Stimulated activated CD4-positive, alpha-beta T cell treated with anti-CD3 and anti-CD28 coated beads, TNF-alpha, amount 100 ng/mL, for 48 hours (primary cell): ENCODE measurements at regions not wholly inside any gene's neighbourhood (a gene's known extent, or its start where the extent isn't known, plus 50 kb on each side); places are given as distances from the start of the nearest gene placed in this dataset.

ENCODE experiments used
- DNase-seq, 3 donors: peaks; one replicate each; pipeline ENCODE4 v3.0.0-alpha.2; 2020; ENCODE audit warnings: low read depth in 3 of 3

DNA sequence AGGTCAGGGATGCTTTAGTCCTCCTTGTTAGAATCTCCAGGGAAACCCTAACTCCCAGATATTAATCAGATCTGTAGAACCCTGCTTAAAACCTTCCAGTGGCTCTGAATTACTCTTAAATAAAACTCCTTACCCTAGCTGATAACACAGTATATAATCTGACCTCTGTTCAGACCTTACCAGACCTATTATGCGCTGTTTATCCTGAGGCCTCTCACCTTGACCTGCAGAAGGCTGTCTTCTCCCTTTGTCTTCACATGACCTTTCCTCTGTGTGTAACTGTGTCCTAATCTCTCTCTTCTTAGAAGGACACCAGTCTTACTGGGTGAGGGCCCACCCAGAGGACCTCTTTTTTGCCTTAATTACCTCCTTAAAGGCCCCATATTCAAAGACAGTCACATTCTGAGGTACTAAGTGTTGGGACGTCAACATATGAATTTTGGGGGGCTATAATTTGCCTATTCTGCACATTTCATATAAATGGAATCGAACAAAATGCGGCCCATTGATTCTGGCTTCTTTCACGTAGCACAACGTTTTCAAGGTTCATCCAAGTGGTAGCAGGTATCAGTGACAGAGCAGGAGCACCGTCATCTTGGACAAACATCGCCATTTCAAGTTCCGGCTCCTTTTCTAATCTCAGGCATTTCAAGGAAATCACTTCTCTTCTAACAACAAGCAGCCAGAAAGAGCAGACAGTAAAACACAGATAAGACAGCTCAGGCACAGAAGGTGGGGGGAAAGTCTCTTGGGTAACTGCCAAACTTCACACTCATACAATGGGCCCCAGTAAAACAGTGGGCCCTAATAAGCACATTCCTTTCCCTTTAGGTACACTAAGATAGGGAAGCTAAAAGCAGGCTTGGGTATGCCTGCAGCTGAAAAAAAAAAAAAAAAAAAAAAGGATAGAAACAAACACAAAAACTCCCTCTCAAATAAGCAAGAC is 200.2 kb upstream of the NUDT4 start:
- no peak for DNase-seq

DNA sequence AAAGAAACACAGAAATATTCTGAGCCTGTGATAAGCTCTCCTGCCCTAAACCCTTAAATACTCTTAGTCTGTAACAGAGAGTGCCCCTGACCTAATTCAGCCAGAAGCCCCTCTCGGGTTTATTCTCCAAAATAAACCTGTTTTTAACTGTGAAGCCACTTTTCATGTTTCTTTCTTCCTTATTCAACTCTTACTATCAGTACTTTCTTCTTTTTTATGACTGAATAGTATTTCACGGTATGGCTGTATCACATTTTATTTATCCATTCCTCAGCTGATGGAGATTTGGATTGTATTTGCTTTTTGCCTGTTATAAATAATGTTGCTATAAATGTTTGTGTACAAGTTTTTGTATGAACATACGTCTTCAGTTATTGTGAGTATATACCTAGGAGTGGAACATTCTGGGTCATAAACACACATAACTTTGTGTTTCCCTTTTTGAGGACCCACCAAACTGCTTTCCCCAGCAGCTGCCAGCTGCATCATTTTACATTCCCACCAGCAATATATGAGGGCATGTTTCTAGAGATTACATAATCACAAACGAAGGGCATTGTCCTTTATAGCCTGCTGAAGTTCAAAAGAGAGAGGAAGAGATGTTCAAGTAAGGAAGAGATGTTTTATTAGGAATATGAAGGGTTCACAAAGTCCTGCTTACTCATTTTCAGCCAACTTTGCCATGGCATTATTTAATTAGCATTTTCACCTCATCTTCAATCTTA is 199.4 kb upstream of the NUDT4 start:
- DNase-seq, result no peak

DNA sequence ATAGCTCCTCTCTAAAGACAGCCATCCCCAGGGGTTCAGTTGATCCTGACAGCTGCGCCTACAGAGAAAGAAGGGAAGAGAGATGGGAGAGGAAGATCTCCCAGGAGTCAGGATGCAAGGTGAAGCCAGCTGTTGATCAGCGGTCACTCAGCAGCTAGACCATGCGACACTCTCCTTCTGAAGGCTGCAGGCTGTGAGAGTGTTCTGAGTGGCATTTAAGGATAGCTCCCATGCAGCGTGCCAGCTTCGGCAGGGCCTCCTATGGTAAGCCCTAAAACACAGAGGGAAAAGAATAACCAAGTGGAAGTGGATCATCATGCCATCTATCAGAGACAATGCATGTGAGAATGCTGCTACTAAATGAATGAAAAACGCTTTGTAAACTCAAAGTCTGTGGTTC is 197.9 kb upstream of the NUDT4 start:
- no peak for DNase-seq

DNA sequence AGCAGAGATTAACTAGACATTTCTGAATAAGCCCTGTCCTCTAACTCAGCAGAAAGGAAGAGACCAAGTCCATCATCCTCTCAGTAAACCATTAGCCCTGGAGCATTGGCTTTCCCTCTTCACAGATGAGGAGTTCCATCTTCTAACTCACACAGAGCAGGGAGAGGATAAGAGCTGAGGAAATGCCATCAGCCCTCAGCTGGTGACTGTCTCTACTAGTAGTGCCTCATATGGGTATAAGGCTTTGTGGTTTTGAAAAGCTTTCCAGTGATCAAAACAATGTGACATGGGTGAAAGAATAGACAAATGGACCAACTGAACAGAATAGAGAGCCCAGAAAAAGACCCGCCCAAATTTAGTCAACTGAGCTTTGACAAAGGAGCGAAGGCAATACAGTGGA is 197.2 kb upstream of the NUDT4 start:
- DNase-seq, result no peak

GRCh38 chr12:93181409-93181965 is 196.2 kb upstream of the NUDT4 start:
- no peak for DNase-seq

GRCh38 chr12:93183940-93184671 is 193.6 kb upstream of the NUDT4 start:
- no peak for DNase-seq

DNA sequence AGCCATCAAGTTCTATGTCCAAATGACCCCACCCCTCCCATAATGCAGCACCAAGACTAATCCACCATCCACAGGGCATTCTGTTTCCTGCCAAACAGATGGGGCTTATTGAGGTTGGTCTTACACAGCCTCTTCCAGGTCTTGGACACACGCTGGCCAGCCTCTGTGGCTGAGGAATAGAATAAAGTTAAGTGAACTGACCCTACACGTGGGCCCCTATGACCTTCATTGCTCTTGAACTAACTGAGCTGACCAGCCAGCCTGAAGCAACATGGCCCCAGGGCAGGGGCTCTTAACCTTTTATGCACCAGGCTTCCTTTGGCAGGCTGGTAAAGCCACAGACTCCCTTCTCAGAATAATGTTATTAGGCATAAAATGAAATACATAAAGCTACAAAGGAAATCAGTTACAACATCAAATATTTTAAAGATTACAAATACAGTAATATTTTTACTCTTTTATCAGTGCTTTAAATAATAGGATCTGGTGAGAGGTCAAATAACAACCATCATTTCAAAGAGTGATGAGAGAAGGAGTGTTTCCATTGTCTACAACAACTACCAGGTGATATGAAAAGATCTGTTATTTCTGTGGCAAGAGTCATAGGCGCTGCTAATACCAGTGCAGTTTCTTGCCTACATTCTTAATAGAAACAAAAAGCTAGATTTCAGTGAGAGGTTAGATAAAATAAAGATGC is 192.9 kb upstream of the NUDT4 start:
- DNase-seq, result no peak

DNA sequence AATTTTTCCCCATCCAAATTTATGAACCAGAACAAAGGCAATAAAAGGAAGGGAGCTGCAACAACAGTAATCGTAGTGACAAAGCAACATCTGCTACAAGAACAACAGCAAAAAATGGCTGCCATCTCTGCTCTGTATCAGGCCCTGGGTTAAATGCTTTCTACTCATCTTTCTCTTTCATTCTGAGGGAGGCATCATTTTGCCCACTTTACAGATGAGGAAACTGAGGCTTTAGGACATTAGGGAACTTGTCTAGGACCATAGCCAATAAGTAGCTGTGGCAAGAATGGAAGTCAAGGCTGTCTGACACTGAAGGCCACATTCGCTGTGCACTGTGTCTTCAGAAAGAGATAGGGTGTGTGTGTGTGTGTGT is 192.4 kb upstream of the NUDT4 start:
- DNase-seq, result no peak

DNA sequence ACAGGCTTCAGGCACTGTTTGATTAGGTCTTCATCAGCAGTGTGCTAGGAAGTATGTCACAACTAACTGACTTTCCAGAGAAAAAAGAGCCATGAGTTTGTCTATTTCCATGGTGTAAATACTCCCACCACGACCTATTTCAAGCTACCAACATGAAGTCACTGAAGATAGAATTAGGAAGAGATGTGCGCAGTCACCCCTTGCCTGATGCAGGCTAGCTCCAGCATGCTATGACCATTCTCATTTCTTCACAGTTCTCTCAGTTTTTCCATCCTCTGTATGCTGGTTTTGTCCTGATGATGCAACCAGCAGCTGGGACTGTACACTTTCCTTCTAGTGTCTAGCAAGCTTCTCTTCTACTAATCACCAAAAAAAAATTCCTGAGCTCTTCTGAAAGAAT is 191.6 kb upstream of the NUDT4 start:
- DNase-seq, result no peak

- no peak for DNase-seq
Observed at GRCh38 chr12:93186621-93187020, 191.1 kb upstream of the NUDT4 start.

DNA sequence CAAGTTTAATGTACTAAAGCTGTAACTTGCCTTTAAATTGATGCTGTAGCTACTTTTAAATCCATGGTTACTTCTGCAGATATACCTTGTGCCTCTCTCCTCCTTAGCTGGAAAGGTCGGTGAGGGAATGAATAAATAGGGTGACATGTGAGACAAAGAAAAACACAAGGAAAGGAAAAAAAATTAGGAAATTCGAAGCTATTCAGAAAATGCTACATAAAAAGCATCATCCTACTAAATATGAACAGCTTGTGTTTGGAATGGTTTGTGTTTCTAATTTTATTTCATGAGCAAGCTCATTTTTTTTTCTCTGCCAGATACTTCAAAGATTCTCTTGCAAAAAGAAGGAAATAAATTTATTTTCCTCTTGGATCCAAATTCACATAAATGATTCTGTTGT is 186.3 kb upstream of the NUDT4 start:
- DNase-seq, result no peak

GRCh38 chr12:93191956-93192355 is 185.8 kb upstream of the NUDT4 start:
- no peak for DNase-seq

GRCh38 chr12:93192878-93193277 is 184.8 kb upstream of the NUDT4 start:
- no peak for DNase-seq

DNA sequence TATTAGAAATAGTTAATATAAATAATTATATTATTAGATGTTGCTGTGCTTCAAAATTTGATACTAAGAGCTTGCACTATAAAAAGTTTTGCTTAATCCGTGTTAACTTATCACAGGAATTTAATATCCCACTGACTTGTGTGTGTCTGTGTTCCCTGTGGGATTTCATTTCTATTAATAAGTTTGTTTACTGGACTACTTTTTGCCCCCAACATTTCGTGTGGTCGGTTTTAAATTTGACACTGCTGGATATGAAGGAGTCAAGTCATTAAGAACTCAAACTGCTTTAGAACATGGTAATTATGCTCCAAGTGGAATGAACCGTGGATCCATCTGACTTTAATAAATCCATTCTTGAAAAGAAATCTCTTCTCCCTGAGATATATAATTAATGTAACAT is 182.2 kb upstream of the NUDT4 start:
- no peak for DNase-seq

DNA sequence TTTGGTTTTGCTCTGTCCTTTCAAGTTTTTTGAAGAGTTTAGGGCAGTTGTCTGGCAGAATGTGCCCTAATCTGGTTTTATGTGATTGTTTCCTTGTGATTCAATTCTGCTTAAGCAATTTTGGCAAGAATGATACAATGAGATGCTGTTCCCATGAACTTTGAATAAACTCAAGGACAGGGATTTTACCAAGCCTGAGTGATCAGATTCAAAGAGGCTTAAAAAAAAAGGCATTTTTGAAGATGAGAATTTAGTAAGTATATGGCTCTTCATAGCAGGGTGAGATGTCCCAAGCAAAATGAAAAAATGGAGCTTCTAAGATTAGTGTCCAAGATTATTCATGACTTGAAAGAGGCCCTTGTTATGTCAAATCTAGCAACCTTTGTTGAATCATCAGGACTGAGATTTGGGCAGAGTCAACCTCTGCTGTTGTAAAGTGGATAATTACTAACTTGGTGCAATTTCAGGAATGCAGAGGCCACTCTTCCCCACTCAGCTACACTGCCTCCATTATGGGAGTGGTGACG is 180.6 kb upstream of the NUDT4 start:
- DNase-seq, result no peak

DNA sequence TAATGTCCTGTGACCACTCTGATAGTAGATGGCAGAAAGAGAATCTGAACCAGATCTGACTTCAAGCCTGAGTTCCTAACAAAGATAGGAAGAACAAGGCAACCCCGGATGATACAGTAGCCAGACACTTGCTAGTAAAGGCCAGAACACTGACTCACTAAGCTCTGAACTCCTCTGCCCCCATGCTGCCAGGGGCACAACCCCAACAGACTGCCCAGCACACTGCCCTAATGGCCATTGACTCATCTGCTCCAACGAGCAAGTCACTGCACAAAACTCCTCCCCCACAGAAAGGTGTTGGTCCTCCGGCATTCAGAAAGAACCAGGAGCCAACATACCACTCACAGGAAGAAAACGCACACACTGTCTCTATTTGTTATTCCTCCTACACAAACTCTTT is 179.6 kb upstream of the NUDT4 start:
- no peak for DNase-seq

DNA sequence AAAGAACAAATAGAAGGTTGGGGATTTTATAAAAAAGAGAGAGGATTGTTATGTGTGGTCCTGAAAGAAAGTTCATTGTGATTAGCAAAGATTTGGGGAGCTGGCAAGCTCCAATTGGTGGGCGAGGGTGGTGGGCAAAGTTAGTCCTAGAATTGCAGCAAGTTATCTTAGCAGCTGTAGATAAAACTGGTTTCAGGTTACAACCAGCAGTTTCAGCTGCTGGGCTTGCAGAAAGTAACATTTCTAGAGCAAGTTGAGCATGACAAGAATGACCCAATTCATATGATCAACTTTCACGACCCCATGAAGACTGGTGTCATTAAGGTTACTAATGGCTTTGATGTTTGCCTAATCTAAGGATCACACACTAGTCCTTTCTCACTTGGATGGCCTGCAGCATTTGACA is 177.9 kb upstream of the NUDT4 start:
- no peak for DNase-seq

GRCh38 chr12:93200291-93200917 is 177.3 kb upstream of the NUDT4 start:
- DNase-seq, result no peak

GRCh38 chr12:93201990-93202389 is 175.7 kb upstream of the NUDT4 start:
- DNase-seq, result no peak

DNA sequence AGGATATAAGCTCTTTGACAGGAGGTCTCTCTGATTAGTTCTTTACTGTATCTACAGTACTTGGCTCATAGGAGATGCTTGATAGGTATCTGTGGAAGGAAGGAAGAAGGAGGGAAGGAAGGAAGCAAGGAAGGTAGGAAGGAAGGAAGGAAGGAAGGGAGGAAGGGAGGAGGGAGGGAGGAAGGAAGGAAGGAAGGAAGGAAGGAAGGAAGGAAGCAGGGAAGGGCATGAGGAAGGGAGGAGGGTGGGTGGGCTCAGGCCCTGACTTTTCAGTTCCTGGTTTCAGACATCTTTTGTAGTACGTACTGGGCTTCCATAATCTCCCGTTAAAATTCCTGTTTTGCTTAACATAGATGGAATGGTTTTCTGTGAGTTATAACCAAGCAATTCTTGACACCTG is 175.0 kb upstream of the NUDT4 start:
- DNase-seq, result no peak

GRCh38 chr12:93203361-93203760 is 174.4 kb upstream of the NUDT4 start:
- no peak for DNase-seq
